GM12878 (cell line): ENCODE measurements at regions not wholly inside any gene's neighbourhood (a gene's known extent, or its start where the extent isn't known, plus 50 kb on each side); places are given as distances from the start of the nearest gene placed in this dataset.

ENCODE experiments used
- ATF2 ChIP-seq: IDR thresholded peaks from 2 replicates; pipeline ENCODE4 v1.6.1; 2012; ENCODE audit warnings: low read length, inconsistent platforms
- CBFB ChIP-seq: IDR thresholded peaks from 2 replicates; pipeline ENCODE4 v1.6.1; 2016; ENCODE audit warnings: antibody characterized with exemption, low read depth
- CTCF ChIP-seq, 3 experiments: IDR thresholded peaks in 2 of 3; conservative IDR thresholded peaks in 1 of 3; 2 replicates each; pipeline ENCODE4 v1.5.1; 2011; ENCODE audit warnings: low read depth in 3 of 3, low read length in 3 of 3, mild to moderate bottlenecking in 3 of 3, control low read depth in 2 of 3, moderate library complexity in 2 of 3, inconsistent platforms in 1 of 3, mixed read lengths in 1 of 3; ENCODE audit not compliant: control insufficient read depth in 2 of 3, insufficient read depth in 1 of 3; ENCODE audit errors: extremely low read depth in 1 of 3
- EP300 ChIP-seq, 2 experiments: fragments of 150-350 bp in 1 of 2; IDR thresholded peaks; 2 replicates each; pipeline ENCODE4 v1.6.1; 2011 to 2012; ENCODE audit warnings: low read depth in 2 of 2, low read length in 2 of 2, borderline replicate concordance in 1 of 2, improper control_type of control experiment in 1 of 2, inconsistent platforms in 1 of 2; ENCODE audit not compliant: control insufficient read depth in 1 of 2
- NR2C1 ChIP-seq: fragments of 450-650 bp; IDR thresholded peaks from 2 replicates; pipeline ENCODE4 v1.6.1; 2017; ENCODE audit warnings: antibody characterized with exemption, mild to moderate bottlenecking, moderate library complexity
- POLR2A ChIP-seq: IDR thresholded peaks from 2 replicates; pipeline ENCODE4 v1.6.1; 2011; ENCODE audit warnings: low read depth, mild to moderate bottlenecking, low read length
- SMC3 ChIP-seq: IDR thresholded peaks from 2 replicates; pipeline ENCODE4 v1.6.1; 2011; ENCODE audit warnings: low read length, improper control_type of control experiment, borderline replicate concordance
- SREBF1 ChIP-seq: IDR thresholded peaks from 2 replicates; pipeline ENCODE4 v1.6.1; 2012; ENCODE audit warnings: mild to moderate bottlenecking, low read length
- SREBF2 ChIP-seq: IDR thresholded peaks from 2 replicates; pipeline ENCODE4 v1.6.1; 2012; ENCODE audit warnings: mild to moderate bottlenecking, low read length
- TAF1 ChIP-seq: IDR thresholded peaks from 2 replicates; pipeline ENCODE4 v1.6.1; 2011; ENCODE audit warnings: mild to moderate bottlenecking, low read depth, low read length, borderline replicate concordance
- ZBTB33 ChIP-seq: fragments of 450-650 bp; IDR thresholded peaks from 2 replicates; pipeline ENCODE4 v1.6.1; 2017; ENCODE audit warnings: mild to moderate bottlenecking

- TF ChIP-seq POLR2A = no peak
- TF ChIP-seq SREBF1 = no peak
- no peak for TF ChIP-seq ZBTB33
- TF ChIP-seq NR2C1 = no peak
- no peak for TF ChIP-seq CTCF (IDR thresholded peaks at IDR 0.05 in 2 of 3, conservative IDR thresholded peaks at IDR 0.05 in 1 of 3; ENCODE audit: control insufficient read depth in 2 of 3, extremely low read depth in 1 of 3, insufficient read depth in 1 of 3, low read depth in 3 of 3, low read length in 3 of 3)
- TF ChIP-seq ATF2 = no peak
- no peak for TF ChIP-seq CBFB
- TF ChIP-seq SMC3 = no peak
- TF ChIP-seq EP300 (IDR thresholded peaks at IDR 0.05; ENCODE audit: borderline replicate concordance in 1 of 2, control insufficient read depth in 1 of 2, low read depth in 2 of 2, low read length in 2 of 2) = no peak
- no peak for TF ChIP-seq SREBF2
- no peak for TF ChIP-seq TAF1
These were observed 63.0 kb upstream of the STOX2 start for GRCh38 chr4:183842129-183842528.
